ENCODE measurements at regions not wholly inside any gene's neighbourhood (a gene's known extent, or its start where the extent isn't known, plus 50 kb on each side); places are given as distances from the start of the nearest gene placed in this dataset.

- TF ChIP-seq CTCF (IDR thresholded peaks at IDR 0.05) (no peak), BCL3 (IDR thresholded peaks at IDR 0.05) (no peak), RCOR1 (IDR thresholded peaks at IDR 0.05; ENCODE audit: low read depth, low read length) (no peak), PHF8 (IDR thresholded peaks at IDR 0.05; ENCODE audit: borderline replicate concordance, low read depth) (no peak), CHD2 (IDR thresholded peaks at IDR 0.05; ENCODE audit: low read length, partially characterized antibody) (no peak), RFX5 (IDR thresholded peaks at IDR 0.05) (no peak), EP300 (IDR thresholded peaks at IDR 0.05) (no peak), ZC3H11A (IDR thresholded peaks at IDR 0.05) (no peak), HMGXB4 (CRISPR knock-in tag; IDR thresholded peaks at IDR 0.05; ENCODE audit: borderline replicate concordance) (no peak), TFCP2L1 (CRISPR knock-in tag; IDR thresholded peaks at IDR 0.05) (no peak)
These were observed 429.1 kb upstream of the FRG1 start for GRCh38 chr4:189511581-189511980.

Data from A549 (cell line).